ENCODE measurements at regions not wholly inside any gene's neighbourhood (a gene's known extent, or its start where the extent isn't known, plus 50 kb on each side); places are given as distances from the start of the nearest gene placed in this dataset.

GRCh38 chr6:93581371-93581770, 162.0 kb upstream of the EPHA7 start:
- TF ChIP-seq, protein P1, sequence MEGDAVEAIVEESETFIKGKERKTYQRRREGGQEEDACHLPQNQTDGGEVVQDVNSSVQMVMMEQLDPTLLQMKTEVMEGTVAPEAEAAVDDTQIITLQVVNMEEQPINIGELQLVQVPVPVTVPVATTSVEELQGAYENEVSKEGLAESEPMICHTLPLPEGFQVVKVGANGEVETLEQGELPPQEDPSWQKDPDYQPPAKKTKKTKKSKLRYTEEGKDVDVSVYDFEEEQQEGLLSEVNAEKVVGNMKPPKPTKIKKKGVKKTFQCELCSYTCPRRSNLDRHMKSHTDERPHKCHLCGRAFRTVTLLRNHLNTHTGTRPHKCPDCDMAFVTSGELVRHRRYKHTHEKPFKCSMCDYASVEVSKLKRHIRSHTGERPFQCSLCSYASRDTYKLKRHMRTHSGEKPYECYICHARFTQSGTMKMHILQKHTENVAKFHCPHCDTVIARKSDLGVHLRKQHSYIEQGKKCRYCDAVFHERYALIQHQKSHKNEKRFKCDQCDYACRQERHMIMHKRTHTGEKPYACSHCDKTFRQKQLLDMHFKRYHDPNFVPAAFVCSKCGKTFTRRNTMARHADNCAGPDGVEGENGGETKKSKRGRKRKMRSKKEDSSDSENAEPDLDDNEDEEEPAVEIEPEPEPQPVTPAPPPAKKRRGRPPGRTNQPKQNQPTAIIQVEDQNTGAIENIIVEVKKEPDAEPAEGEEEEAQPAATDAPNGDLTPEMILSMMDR (IDR thresholded peaks at IDR 0.05): no peak
- TF ChIP-seq POLR2AphosphoS5 (IDR thresholded peaks at IDR 0.05): no peak
